Right atrium auricular region (tissue), 2 donors: ENCODE measurements at regions not wholly inside any gene's neighbourhood (a gene's known extent, or its start where the extent isn't known, plus 50 kb on each side); places are given as distances from the start of the nearest gene placed in this dataset.

Experiments
- DNase-seq: peaks from one replicate; pipeline ENCODE4 v3.0.0-alpha.2; 2019; ENCODE audit warnings: low spot score
- H3K27ac ChIP-seq, 2 donors: fragments of 200-600 bp; sonication (generic); 1 replicate in 1 of 2; 2 replicates in 1 of 2; pipeline ENCODE4 v1.5.1; 2016 to 2019
- H3K27me3 ChIP-seq, 2 donors: fragments of 200-600 bp; sonication (generic); one replicate each; pipeline versions ENCODE4 v1.5.1 to v1.6.0; 2017 to 2019
- H3K36me3 ChIP-seq: fragments of 200-600 bp; sonication (generic); one replicate; pipeline ENCODE4 v1.5.1; 2016
- H3K4me1 ChIP-seq, 2 donors: fragments of 200-600 bp; sonication (generic); one replicate each; pipeline versions ENCODE4 v1.5.1 to v1.6.0; 2017 to 2019
- H3K4me3 ChIP-seq, 2 donors: fragments of 200-600 bp; sonication (generic); 1 replicate in 1 of 2; 2 replicates in 1 of 2; pipeline ENCODE4 v1.5.1; 2017 to 2019; ENCODE audit warnings: mild to moderate bottlenecking in 1 of 2, moderate library complexity in 1 of 2
- H3K9me3 ChIP-seq, 2 donors: fragments of 200-600 bp; sonication (generic); one replicate each; pipeline ENCODE4 v1.5.1; 2019
- TF ChIP-seq, protein P1 (sequence below), 2 donors: fragments of 200-600 bp; sonication (generic); IDR thresholded peaks; one replicate each; pipeline ENCODE4 v1.5.1; 2019; ENCODE audit warnings: antibody characterized with exemption in 2 of 2

DNA sequence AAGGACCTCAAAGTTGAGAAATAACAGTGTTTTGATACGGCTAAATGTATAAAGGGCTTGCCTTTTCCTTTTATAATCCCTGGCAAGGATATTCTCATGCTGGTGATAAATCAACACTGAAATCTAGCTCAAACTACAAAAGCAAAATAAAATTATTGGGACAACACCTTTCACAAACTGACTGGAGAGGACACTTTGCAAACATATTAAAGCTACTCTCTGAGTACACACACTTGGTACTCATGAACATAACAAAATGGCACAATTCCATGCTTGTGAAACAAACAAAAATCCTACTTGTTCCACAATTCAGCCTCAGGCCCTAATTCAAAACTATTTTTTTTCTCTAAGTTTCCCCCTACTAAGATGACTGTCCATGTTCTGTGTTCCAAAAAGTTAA lies 305.8 kb downstream of the ETAA1 start:
- no peak for DNase-seq
- H3K27ac ChIP-seq = no peak overlapping the region
- no peaks in the 10 kb centered on the region for H3K36me3 ChIP-seq
- no peak overlapping the region for H3K4me3 ChIP-seq
- H3K4me1 ChIP-seq = no peaks in the 10 kb centered on the region
- TF ChIP-seq, protein P1, sequence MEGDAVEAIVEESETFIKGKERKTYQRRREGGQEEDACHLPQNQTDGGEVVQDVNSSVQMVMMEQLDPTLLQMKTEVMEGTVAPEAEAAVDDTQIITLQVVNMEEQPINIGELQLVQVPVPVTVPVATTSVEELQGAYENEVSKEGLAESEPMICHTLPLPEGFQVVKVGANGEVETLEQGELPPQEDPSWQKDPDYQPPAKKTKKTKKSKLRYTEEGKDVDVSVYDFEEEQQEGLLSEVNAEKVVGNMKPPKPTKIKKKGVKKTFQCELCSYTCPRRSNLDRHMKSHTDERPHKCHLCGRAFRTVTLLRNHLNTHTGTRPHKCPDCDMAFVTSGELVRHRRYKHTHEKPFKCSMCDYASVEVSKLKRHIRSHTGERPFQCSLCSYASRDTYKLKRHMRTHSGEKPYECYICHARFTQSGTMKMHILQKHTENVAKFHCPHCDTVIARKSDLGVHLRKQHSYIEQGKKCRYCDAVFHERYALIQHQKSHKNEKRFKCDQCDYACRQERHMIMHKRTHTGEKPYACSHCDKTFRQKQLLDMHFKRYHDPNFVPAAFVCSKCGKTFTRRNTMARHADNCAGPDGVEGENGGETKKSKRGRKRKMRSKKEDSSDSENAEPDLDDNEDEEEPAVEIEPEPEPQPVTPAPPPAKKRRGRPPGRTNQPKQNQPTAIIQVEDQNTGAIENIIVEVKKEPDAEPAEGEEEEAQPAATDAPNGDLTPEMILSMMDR (IDR thresholded peaks at IDR 0.05) = no peak
- H3K27me3 ChIP-seq = no peaks in the 10 kb centered on the region
- no peaks in the 10 kb centered on the region for H3K9me3 ChIP-seq

- H3K36me3 ChIP-seq = no peaks in the 10 kb centered on the region
- H3K9me3 ChIP-seq = no peaks in the 10 kb centered on the region
- H3K27me3 ChIP-seq = no peaks in the 10 kb centered on the region
- TF ChIP-seq, protein P1 (IDR thresholded peaks at IDR 0.05) = no peak
- no peak overlapping the region for H3K4me3 ChIP-seq
- H3K4me1 ChIP-seq = no peaks in the 10 kb centered on the region
- no peak overlapping the region for H3K27ac ChIP-seq
- DNase-seq = no peak
Observed at GRCh38 chr2:67706082-67706481, 308.9 kb downstream of the ETAA1 start.

DNA sequence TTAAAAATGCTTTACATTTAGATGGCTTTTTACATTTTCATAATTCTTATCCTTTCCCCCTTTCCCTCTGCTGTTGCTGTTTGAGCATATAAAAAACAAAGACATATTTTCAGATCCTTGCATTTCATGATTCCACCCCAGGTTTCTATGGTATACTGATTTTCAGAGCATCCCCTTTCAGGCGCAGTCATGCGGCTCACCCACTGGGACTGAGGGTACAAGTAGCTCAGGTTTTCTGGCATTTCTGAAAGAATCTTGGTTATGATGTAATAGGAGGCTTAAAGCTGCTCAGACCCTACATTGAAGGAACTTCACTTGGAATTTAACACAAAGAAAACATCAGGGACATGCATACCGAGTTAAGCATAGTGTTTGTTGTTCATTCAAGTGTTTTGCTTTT lies 310.8 kb downstream of the ETAA1 start:
- H3K27ac ChIP-seq = no peak overlapping the region
- TF ChIP-seq, protein P1 (IDR thresholded peaks at IDR 0.05) = no peak
- H3K4me3 ChIP-seq = no peak overlapping the region
- H3K9me3 ChIP-seq = no peaks in the 10 kb centered on the region
- no peaks in the 10 kb centered on the region for H3K27me3 ChIP-seq
- DNase-seq = no peak
- H3K36me3 ChIP-seq = no peaks in the 10 kb centered on the region
- no peaks in the 10 kb centered on the region for H3K4me1 ChIP-seq

- no peak for DNase-seq
- TF ChIP-seq, protein P1 (IDR thresholded peaks at IDR 0.05) = no peak
- no peaks in the 10 kb centered on the region for H3K36me3 ChIP-seq
- no peaks in the 10 kb centered on the region for H3K4me1 ChIP-seq
- no peaks in the 10 kb centered on the region for H3K9me3 ChIP-seq
- H3K27me3 ChIP-seq = no peaks in the 10 kb centered on the region
- no peak overlapping the region for H3K27ac ChIP-seq
- H3K4me3 ChIP-seq = no peak overlapping the region
Observed at GRCh38 chr2:67709835-67710234, 312.7 kb downstream of the ETAA1 start.

DNA sequence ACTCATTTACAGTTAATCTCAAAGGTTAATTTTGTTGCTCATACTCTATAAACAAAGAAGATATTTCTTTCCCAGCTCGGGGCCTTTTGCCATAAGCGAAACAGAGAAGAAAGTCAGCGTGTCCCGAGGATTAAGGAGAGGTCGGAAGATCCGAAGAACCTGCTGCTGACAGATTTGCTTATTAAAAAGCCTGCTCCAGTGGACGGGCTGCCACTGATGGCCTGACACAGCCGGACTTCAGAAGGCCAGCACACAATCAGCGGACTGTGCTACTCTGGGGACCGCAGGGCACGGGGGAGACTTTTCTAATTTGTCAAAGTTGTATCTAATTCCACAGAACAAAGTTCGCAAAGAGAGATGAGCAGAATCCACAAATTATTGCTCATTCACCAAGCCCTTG lies 315.4 kb downstream of the ETAA1 start:
- TF ChIP-seq, protein P1 (IDR thresholded peaks at IDR 0.05) = no peak
- no peaks in the 10 kb centered on the region for H3K9me3 ChIP-seq
- H3K4me3 ChIP-seq = no peak overlapping the region
- DNase-seq = no peak
- no peak overlapping the region for H3K27ac ChIP-seq
- H3K4me1 ChIP-seq = no peaks in the 10 kb centered on the region
- no peaks in the 10 kb centered on the region for H3K27me3 ChIP-seq
- no peaks in the 10 kb centered on the region for H3K36me3 ChIP-seq

GRCh38 chr2:67713376-67713775 lies 316.2 kb downstream of the ETAA1 start:
- no peaks in the 10 kb centered on the region for H3K9me3 ChIP-seq
- no peak overlapping the region for H3K27ac ChIP-seq
- DNase-seq = no peak
- no peaks in the 10 kb centered on the region for H3K27me3 ChIP-seq
- H3K36me3 ChIP-seq = no peaks in the 10 kb centered on the region
- TF ChIP-seq, protein P1 (IDR thresholded peaks at IDR 0.05) = no peak
- H3K4me1 ChIP-seq = no peaks in the 10 kb centered on the region
- H3K4me3 ChIP-seq = no peak overlapping the region
